OCI-LY3 (cell line): ENCODE measurements at regions not wholly inside any gene's neighbourhood (a gene's known extent, or its start where the extent isn't known, plus 50 kb on each side); places are given as distances from the start of the nearest gene placed in this dataset.

Experiments
- H2AFZ ChIP-seq: fragments of 200-600, 300-600 bp; shearing (Covaris generic); 2 replicates; pipeline ENCODE4 v1.6.0; 2014; ENCODE audit warnings: antibody characterized with exemption, low read depth, low read length
- H3K27ac ChIP-seq: fragments of 200-600, 300-600 bp; sonication (generic); 2 replicates; pipeline ENCODE4 v1.5.1; 2014; ENCODE audit warnings: mild to moderate bottlenecking, low read length, moderate library complexity, mixed read lengths
- H3K27me3 ChIP-seq: fragments of 200-600, 300-600 bp; sonication (generic); 2 replicates; pipeline ENCODE4 v1.6.1; 2014; ENCODE audit warnings: low read depth, low read length, mixed read lengths
- H3K36me3 ChIP-seq: fragments of 200-600, 300-600 bp; sonication (generic); replicated peaks from 2 replicates; pipeline ENCODE3; 2014; ENCODE audit warnings: low read depth, low read length, mixed read lengths
- H3K4me1 ChIP-seq: fragments of 300-600, 200-600 bp; sonication (generic); 2 replicates; pipeline ENCODE4 v1.6.1; 2014; ENCODE audit warnings: low read length, mixed read lengths
- H3K4me2 ChIP-seq: fragments of 200-600, 300-600 bp; sonication (generic); 2 replicates; pipeline ENCODE4 v1.6.1; 2014; ENCODE audit warnings: low read length, mixed read lengths
- H3K4me3 ChIP-seq: fragments of 300-600, 200-600 bp; sonication (generic); 2 replicates; pipeline ENCODE4 v1.5.1; 2014; ENCODE audit warnings: antibody characterized with exemption, mild to moderate bottlenecking, low read length, moderate library complexity
- H3K79me2 ChIP-seq: fragments of 300-600, 200-600 bp; shearing (Covaris generic); 2 replicates; pipeline ENCODE4 v1.6.1; 2014; ENCODE audit warnings: mild to moderate bottlenecking, low read length, mixed read lengths
- H3K9ac ChIP-seq: fragments of 300-600, 200-600 bp; shearing (Covaris generic); 2 replicates; pipeline ENCODE4 v1.6.0; 2014; ENCODE audit warnings: mild to moderate bottlenecking, low read length, moderate library complexity
- H3K9me3 ChIP-seq: fragments of 200-600, 300-600 bp; shearing (Covaris generic); 2 replicates; pipeline ENCODE4 v1.6.1; 2014; ENCODE audit warnings: low read length, mixed read lengths; ENCODE audit not compliant: insufficient read depth
- H4K20me1 ChIP-seq: fragments of 200-600, 300-600 bp; sonication (generic); 2 replicates; pipeline ENCODE4 v1.6.1; 2016; ENCODE audit warnings: low read length, mixed read lengths; ENCODE audit not compliant: insufficient read depth
- CTCF ChIP-seq: fragments of 200-600, 300-600 bp; sonication (generic); IDR thresholded peaks from 2 replicates; pipeline ENCODE4 v1.5.1; 2014; ENCODE audit warnings: antibody characterized with exemption, low read length, low read depth
- EZH2phosphoT487 ChIP-seq: fragments of 200-600 bp; shearing (Covaris generic); IDR thresholded peaks from 2 replicates; pipeline ENCODE4 v1.6.1; 2018; ENCODE audit warnings: antibody characterized with exemption, mixed run types, low read depth

- Histone ChIP-seq H2AFZ (no peak overlapping the region), H3K4me3 (no peak overlapping the region), H3K27ac (no peak overlapping the region), H3K9ac (no peak overlapping the region), H4K20me1 (no peaks in the 10 kb centered on the region), H3K79me2 (no peaks in the 10 kb centered on the region), H3K36me3 (no peaks in the 10 kb centered on the region), H3K4me1 (no peaks in the 10 kb centered on the region), H3K4me2 (no peak overlapping the region), H3K27me3 (peaks cover 51% of the 10 kb centered on the region), H3K9me3 (no peaks in the 10 kb centered on the region)
- TF ChIP-seq CTCF (no peak), EZH2phosphoT487 (no peak)
Observed at GRCh38 chr7:142614116-142614515, 135.2 kb upstream of the PRSS1 start.

DNA sequence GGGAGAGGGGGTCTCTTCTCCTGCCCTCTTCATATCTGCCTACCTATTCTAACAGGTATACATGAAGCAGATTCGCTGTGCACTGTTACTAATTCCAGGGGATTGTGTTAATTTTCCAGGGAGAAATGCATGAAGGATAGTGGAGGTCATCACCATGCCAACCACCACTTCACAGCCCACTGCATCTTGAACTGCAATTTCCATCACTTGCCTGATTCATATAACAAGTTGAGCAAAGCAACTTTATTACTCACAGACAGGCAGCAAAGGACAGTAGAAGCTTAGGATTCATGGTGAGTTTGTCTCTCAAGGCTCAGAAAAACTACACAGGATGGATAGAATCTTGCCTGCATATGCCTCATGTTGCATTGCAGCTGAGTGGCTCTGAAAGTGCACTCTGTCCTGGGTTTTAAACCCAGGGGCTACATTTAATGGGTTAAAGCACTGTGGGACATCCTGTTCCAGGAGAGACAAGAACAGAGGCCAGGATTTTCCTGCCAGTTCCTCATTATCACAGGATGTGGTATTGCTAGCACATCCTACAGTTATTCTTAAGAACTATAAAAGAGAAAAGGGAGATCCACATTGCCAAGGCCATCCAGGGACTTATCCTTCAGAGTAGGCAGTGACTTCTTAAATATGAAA is 136.9 kb upstream of the PRSS1 start:
- Histone ChIP-seq H3K27me3 (peaks cover 47% of the 10 kb centered on the region), H3K9ac (no peak overlapping the region), H3K36me3 (no peaks in the 10 kb centered on the region), H2AFZ (no peak overlapping the region), H3K4me2 (no peak overlapping the region), H3K4me1 (peaks cover 4% of the 10 kb centered on the region; the same call in 1 of the 2 replicates), H3K27ac (no peak overlapping the region), H3K4me3 (no peak overlapping the region), H3K9me3 (no peaks in the 10 kb centered on the region), H4K20me1 (no peaks in the 10 kb centered on the region), H3K79me2 (no peaks in the 10 kb centered on the region)
- TF ChIP-seq EZH2phosphoT487 (no peak), CTCF (no peak)

DNA sequence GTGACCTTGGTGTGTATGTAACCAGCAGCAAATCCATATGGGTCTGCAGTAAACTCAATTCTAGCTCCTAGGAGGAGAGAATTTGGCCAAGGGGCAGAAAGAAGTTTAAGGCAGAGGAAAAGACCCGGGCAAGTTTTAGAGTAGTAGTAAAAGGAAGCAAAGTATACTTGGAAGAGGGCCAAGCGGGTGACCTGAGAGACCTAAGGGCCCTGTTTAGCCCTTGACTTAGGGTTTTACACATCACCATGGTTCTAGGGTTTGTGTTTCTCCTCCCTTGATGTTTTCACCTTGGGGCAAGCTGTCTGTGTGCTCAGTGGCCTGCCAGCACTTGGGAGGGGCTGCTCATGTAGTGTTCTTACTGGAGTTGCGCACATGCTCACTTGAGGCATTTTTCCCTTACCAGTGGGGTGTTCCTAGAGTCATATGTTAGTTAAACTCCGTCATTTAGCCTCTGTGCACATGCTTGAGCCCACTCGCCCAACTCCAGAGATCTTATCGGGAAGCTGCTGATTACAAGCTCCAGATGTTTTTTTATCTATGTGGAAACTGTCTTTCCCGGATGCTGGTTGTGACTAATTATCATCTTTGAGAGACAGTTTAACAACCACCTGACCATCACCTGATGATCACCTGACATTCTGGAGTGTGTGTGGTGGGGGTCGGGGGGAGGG is 137.6 kb upstream of the PRSS1 start:
- no peaks in the 10 kb centered on the region for H3K79me2 ChIP-seq
- H2AFZ ChIP-seq: no peak overlapping the region
- peaks cover 45% of the 10 kb centered on the region for H3K27me3 ChIP-seq
- H3K36me3 ChIP-seq: no peaks in the 10 kb centered on the region
- H3K9ac ChIP-seq: no peak overlapping the region
- no peaks in the 10 kb centered on the region for H4K20me1 ChIP-seq
- no peaks in the 10 kb centered on the region for H3K9me3 ChIP-seq
- no peak overlapping the region for H3K4me2 ChIP-seq
- no peak overlapping the region for H3K27ac ChIP-seq
- H3K4me3 ChIP-seq: no peak overlapping the region
- peaks cover 4% of the 10 kb centered on the region; the same call in 1 of the 2 replicates for H3K4me1 ChIP-seq
- TF ChIP-seq EZH2phosphoT487 (no peak), CTCF (no peak)

DNA sequence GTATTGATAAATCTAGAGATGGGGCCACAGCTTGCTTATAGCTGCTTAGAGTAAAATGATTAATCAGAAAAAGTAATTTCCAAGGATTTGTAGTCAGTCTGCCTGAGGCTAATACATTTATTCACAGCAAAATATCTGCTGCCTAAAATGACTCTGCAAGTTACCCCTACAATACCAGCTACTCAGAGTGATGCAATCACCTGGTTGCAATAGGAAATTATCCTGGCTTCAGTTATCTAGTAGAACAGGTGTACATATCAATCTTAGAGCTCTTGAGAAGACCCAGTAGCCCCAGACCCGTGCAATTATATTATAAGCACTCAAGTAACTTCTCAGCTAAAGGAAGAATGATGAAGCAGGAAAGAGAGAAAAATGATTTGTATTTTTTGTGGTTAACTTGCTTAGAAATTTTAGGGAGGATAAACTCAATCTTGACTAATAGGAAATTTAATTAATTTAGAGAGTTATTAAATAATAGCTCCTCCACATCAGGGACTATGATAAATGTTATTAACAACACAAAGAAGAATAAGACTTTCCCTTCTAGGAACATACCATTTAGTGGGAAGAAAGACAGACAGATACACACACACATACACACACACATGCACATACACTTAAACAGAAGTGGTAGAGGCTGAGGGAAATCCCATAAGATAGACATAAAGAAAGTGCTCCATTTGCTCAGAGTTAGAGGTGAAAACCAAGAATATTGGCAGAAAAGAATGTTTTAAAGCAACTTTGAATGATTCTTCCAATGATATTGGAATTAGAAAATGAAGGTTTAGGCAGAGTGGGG is 140.4 kb upstream of the PRSS1 start:
- no peak overlapping the region for H3K4me2 ChIP-seq
- H3K4me1 ChIP-seq: peaks cover 4% of the 10 kb centered on the region; the same call in 1 of the 2 replicates
- peaks cover 46% of the 10 kb centered on the region; the same call in 1 of the 2 replicates for H3K27me3 ChIP-seq
- no peak overlapping the region for H3K9ac ChIP-seq
- no peak overlapping the region for H3K27ac ChIP-seq
- H3K36me3 ChIP-seq: no peaks in the 10 kb centered on the region
- H2AFZ ChIP-seq: no peak overlapping the region
- no peaks in the 10 kb centered on the region for H4K20me1 ChIP-seq
- no peaks in the 10 kb centered on the region for H3K79me2 ChIP-seq
- TF ChIP-seq CTCF (no peak), EZH2phosphoT487 (no peak)
- H3K4me3 ChIP-seq: no peak overlapping the region
- no peaks in the 10 kb centered on the region for H3K9me3 ChIP-seq
